Mesothelial cell of epicardium (in vitro differentiated cells): ENCODE measurements at regions not wholly inside any gene's neighbourhood (a gene's known extent, or its start where the extent isn't known, plus 50 kb on each side); places are given as distances from the start of the nearest gene placed in this dataset.
"Not testable (repeated sequence)": the region's sequence is repeated elsewhere in the genome, so short reads cannot be mapped to it uniquely, and the experiment has no call there.

ENCODE experiments used
- DNase-seq, 2 experiments: peaks; one replicate each; pipeline ENCODE4 v3.0.0; 2021; ENCODE audit warnings: low spot score in 2 of 2; ENCODE audit not compliant: unreplicated experiment in 2 of 2
- H3K27ac Mint-ChIP-seq: 2 replicates; pipeline ENCODE4 v1.8.0; 2021; ENCODE audit warnings: mixed read lengths
- H3K27me3 Mint-ChIP-seq: 2 replicates; pipeline ENCODE4 v1.8.0; 2021; ENCODE audit warnings: low read depth, mixed read lengths
- H3K36me3 Mint-ChIP-seq: 2 replicates; pipeline ENCODE4 v1.8.0; 2021; ENCODE audit warnings: mixed read lengths
- H3K4me1 Mint-ChIP-seq: 2 replicates; pipeline ENCODE4 v1.8.0; 2021; ENCODE audit warnings: mixed read lengths
- H3K4me3 Mint-ChIP-seq: 2 replicates; pipeline ENCODE4 v1.8.0; 2021; ENCODE audit warnings: mild to moderate bottlenecking, moderate library complexity, mixed read lengths
- H3K9me3 Mint-ChIP-seq: 2 replicates; pipeline ENCODE4 v1.8.0; 2021; ENCODE audit warnings: mixed read lengths
- TF ChIP-seq, protein P1 (sequence below): fragments of 200-600 bp; sonication (generic); IDR thresholded peaks from one replicate; pipeline ENCODE4 v1.5.0; 2021; ENCODE audit warnings: antibody characterized with exemption; ENCODE audit not compliant: unreplicated experiment

DNA sequence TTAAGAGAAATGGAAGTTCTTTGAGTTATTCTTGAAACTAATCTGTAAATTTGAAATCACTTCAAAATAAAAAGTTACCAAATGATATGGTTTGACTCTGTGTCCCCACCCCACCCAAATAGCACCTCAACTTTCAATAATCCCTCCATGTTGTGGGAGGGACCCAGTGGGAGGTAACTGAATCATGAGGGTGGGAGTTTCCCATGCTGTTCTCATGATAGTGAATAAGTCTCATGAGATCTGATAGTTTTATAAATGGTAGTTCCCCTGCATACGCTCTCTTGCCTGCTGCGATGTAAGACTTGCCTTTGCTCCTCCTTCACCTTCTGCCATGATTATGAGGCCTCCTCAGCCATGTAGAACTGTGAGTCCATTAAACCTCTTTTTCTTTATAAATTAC lies 690.7 kb upstream of the ZNF385D start:
- DNase-seq, result no peak
- Mint-ChIP-seq H3K27me3 (peaks cover 6% of the 10 kb centered on the region), H3K9me3 (no peaks in the 10 kb centered on the region)

DNA sequence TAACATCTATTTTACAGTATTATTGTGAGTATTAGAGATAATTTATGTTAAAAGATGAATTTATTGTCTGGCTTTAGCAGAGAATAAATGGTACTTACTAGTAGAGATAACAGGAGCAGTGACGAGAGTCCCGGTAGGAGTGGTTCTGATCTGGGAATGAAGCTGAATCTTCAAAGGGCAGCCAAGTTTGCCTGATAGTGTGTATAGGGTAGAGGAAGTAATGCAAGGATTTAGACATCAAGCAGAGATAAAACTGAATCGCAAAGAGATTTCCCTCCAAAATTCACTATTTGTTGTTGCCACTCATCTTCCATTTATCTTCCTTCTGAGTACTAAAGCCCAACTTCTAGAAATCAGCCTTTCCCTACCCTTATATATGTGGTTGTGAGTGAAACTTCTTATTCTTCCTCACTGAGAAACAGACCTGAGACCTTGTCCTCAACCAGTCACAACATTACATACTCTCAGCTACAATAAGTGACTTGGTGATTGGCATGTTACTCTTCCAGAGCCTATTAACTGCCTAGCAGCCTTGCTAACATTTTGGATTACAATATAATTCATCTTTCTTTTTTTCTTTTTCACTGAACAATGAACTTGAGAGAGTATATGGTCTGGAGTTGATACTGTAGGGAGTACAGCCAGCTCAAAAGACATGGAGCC lies 692.7 kb upstream of the ZNF385D start:
- H3K4me1 Mint-ChIP-seq, result no peaks in the 10 kb centered on the region
- no peak overlapping the region for H3K4me3 Mint-ChIP-seq
- H3K27me3 Mint-ChIP-seq, result peaks cover 6% of the 10 kb centered on the region
- DNase-seq, result no peak
- no peak overlapping the region for H3K27ac Mint-ChIP-seq
- no peaks in the 10 kb centered on the region for H3K9me3 Mint-ChIP-seq
- TF ChIP-seq, protein P1, sequence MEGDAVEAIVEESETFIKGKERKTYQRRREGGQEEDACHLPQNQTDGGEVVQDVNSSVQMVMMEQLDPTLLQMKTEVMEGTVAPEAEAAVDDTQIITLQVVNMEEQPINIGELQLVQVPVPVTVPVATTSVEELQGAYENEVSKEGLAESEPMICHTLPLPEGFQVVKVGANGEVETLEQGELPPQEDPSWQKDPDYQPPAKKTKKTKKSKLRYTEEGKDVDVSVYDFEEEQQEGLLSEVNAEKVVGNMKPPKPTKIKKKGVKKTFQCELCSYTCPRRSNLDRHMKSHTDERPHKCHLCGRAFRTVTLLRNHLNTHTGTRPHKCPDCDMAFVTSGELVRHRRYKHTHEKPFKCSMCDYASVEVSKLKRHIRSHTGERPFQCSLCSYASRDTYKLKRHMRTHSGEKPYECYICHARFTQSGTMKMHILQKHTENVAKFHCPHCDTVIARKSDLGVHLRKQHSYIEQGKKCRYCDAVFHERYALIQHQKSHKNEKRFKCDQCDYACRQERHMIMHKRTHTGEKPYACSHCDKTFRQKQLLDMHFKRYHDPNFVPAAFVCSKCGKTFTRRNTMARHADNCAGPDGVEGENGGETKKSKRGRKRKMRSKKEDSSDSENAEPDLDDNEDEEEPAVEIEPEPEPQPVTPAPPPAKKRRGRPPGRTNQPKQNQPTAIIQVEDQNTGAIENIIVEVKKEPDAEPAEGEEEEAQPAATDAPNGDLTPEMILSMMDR, result no peak
- no peaks in the 10 kb centered on the region for H3K36me3 Mint-ChIP-seq

More for the DNA sequence above, 690.7 kb upstream of the ZNF385D start:
- Mint-ChIP-seq H3K27ac (no peak overlapping the region), H3K36me3 (no peaks in the 10 kb centered on the region), H3K4me1 (no peaks in the 10 kb centered on the region), H3K4me3 (no peak overlapping the region)
- TF ChIP-seq, protein P1, result no peak

- DNase-seq, H3K4me1 Mint-ChIP-seq, H3K9me3 Mint-ChIP-seq, H3K27me3 Mint-ChIP-seq, H3K4me3 Mint-ChIP-seq, H3K27ac Mint-ChIP-seq, H3K36me3 Mint-ChIP-seq: not testable (repeated sequence)
Measured at GRCh38 chr3:22445336-22445735, 694.3 kb upstream of the ZNF385D start.

- peak overlapping the region; percentile 66 for H3K27ac Mint-ChIP-seq
- no peaks in the 10 kb centered on the region for H3K36me3 Mint-ChIP-seq
- no peak overlapping the region for H3K4me3 Mint-ChIP-seq
- H3K27me3 Mint-ChIP-seq, result peaks cover 1% of the 10 kb centered on the region
- TF ChIP-seq, protein P1, result no peak
- no peaks in the 10 kb centered on the region for H3K9me3 Mint-ChIP-seq
- peaks cover 3% of the 10 kb centered on the region for H3K4me1 Mint-ChIP-seq
- DNase-seq, result no peak
Measured at GRCh38 chr3:22450786-22451400, 699.9 kb upstream of the ZNF385D start.

GRCh38 chr3:22451501-22451900 lies 700.5 kb upstream of the ZNF385D start:
- Mint-ChIP-seq H3K4me3 (no peak overlapping the region), H3K9me3 (no peaks in the 10 kb centered on the region), H3K27ac (peak overlapping the region; percentile 47), H3K27me3 (peaks cover 1% of the 10 kb centered on the region), H3K4me1 (peaks cover 3% of the 10 kb centered on the region), H3K36me3 (no peaks in the 10 kb centered on the region)
- TF ChIP-seq, protein P1, result no peak
- no peak for DNase-seq

GRCh38 chr3:22453906-22454535 lies 703.0 kb upstream of the ZNF385D start:
- H3K4me3 Mint-ChIP-seq, result no peak overlapping the region
- H3K4me1 Mint-ChIP-seq, result peaks cover 3% of the 10 kb centered on the region
- no peaks in the 10 kb centered on the region for H3K36me3 Mint-ChIP-seq
- TF ChIP-seq, protein P1, result no peak
- H3K27me3 Mint-ChIP-seq, result peaks cover 11% of the 10 kb centered on the region
- H3K27ac Mint-ChIP-seq, result no peak overlapping the region
- H3K9me3 Mint-ChIP-seq, result no peaks in the 10 kb centered on the region
- no peak for DNase-seq
